Right cardiac atrium (tissue), 5 donors: ENCODE measurements at regions not wholly inside any gene's neighbourhood (a gene's known extent, or its start where the extent isn't known, plus 50 kb on each side); places are given as distances from the start of the nearest gene placed in this dataset.
A peak's percentile ranks its signal among the peaks of the same experiment; 100 is the strongest.

Experiments
- ATAC-seq, 2 donors: fragments of 200-7000 bp; cut with Tn5 transposase; one replicate each; pipeline versions ENCODE4 v1.8.0 to v1.9.1; 2020; ENCODE audit warnings: moderate library complexity in 2 of 2, mild to moderate bottlenecking in 1 of 2
- DNase-seq, 3 donors: peaks; one replicate each; pipeline ENCODE4 v3.0.0-alpha.2; 2020
- H3K27ac ChIP-seq: one replicate; pipeline ENCODE4 v1.5.1; 2013; ENCODE audit warnings: mild to moderate bottlenecking, low read length, control low read depth, moderate library complexity
- H3K27me3 ChIP-seq: one replicate; pipeline ENCODE4 v1.6.1; 2013; ENCODE audit not compliant: control insufficient read depth, insufficient read depth
- H3K4me1 ChIP-seq: one replicate; pipeline ENCODE4 v1.6.1; 2013; ENCODE audit warnings: low read length; ENCODE audit not compliant: control insufficient read depth, insufficient read depth
- H3K4me3 ChIP-seq: one replicate; pipeline ENCODE4 v1.5.1; 2013; ENCODE audit warnings: low read length, control low read depth
- H3K9me3 ChIP-seq: one replicate; pipeline ENCODE4 v1.6.1; 2013; ENCODE audit warnings: low read length; ENCODE audit not compliant: control insufficient read depth
- WGBS: extraction: QIAGEN DNeasy Blood & Tissue Kit; methylation state at CpG from one replicate; pipeline ENCODE4 v1.1.7; 2013; 5-methylcytosine and 5-hydroxymethylcytosine counted together
- intact Hi-C, 4 donors: fragments of 100-400 bp; cut with DNase I; formaldehyde crosslinking; loops; one replicate each; pipeline versions ENCODE4 v1.11.0 to v1.14.0; 2022 to 2023
- donor health status: healthy with polysubstance abuse.
- donor health status: DM: no; HTN: yes; CAD: no.
- donor health status: DM: no; HTN: no; CAD: no.
- donor health status: DM: no; HTN: yes; CAD: no; lungs with severe emphysema.
- donor health status: DM: yes; HTN: yes; CAD: no.

GRCh38 chr1:181413836-181414235, 69.5 kb upstream of the CACNA1E start:
- ATAC-seq (no peak), DNase-seq (no peak)
- no peaks in the 10 kb centered on the region for H3K9me3 ChIP-seq
- H3K4me3 ChIP-seq, result no peak overlapping the region
- WGBS, result 66% methylated on average over 2 of the region's 2 CpGs
- intact Hi-C loops, result no loop called here
- no peak overlapping the region for H3K27ac ChIP-seq
- H3K4me1 ChIP-seq, result no peaks in the 10 kb centered on the region
- no peaks in the 10 kb centered on the region for H3K27me3 ChIP-seq

DNA sequence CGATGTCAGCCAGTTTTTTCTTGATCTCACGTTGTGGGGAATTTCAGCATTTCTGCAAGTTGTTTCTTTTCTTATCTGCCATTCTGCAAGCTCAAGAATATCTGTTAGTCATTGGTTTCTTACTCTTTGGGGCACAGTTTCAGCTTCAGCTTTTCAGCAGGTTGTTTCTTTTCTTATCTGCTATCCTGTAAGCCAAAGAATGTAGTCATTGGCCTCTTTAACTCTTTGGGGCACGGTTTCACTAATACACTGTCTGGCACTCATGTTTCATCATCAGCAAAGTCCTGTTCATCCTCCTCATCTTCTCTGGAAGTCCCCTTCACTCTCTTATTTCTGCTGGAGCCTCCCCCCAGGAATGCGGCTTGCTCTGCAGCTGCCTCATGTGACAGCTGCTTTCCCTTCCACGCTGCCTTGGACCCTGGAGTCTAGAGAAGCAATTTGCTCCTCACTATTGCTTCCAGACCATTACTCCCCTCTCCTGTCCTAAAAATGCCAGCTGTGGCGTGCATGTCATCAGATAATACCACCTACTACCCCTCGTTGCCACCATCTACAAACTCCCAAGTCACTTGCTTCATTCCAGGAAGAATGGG, 67.0 kb upstream of the CACNA1E start:
- WGBS, result 44% methylated on average over 7 of the region's 7 CpGs
- no peak overlapping the region for H3K27ac ChIP-seq
- no peaks in the 10 kb centered on the region for H3K9me3 ChIP-seq
- no peak for DNase-seq
- H3K27me3 ChIP-seq, result no peaks in the 10 kb centered on the region
- H3K4me1 ChIP-seq, result no peaks in the 10 kb centered on the region
- intact Hi-C loops, result no loop called here
- H3K4me3 ChIP-seq, result no peak overlapping the region
- no peak for ATAC-seq

- intact Hi-C loops, result loop anchor here in 1 of 4 donors (2.0 kb wide), 1 partner anchor 227 kb away; no protein-coding TSS in a partner anchor
- WGBS, result 75% methylated on average over 3 of the region's 3 CpGs
- DNase-seq, result no peak
Measured at GRCh38 chr1:181417915-181418314, 65.4 kb upstream of the CACNA1E start.

GRCh38 chr1:181423301-181423918, 59.9 kb upstream of the CACNA1E start:
- Histone ChIP-seq H3K4me1 (no peaks in the 10 kb centered on the region), H3K27me3 (no peaks in the 10 kb centered on the region), H3K4me3 (no peak overlapping the region), H3K27ac (no peak overlapping the region), H3K9me3 (no peaks in the 10 kb centered on the region)
- DNase-seq (peak in 2 of 3 donors; percentile 60 to 64), ATAC-seq (peak in 1 of 2 donors; percentile 35)
- 36% methylated on average over 4 of the region's 4 CpGs for WGBS
- intact Hi-C loops, result loop anchor here in 1 of 4 donors (5.0 kb wide), 1 partner anchor 236 kb away; no protein-coding TSS in a partner anchor

More at GRCh38 chr1:181417915-181418314, 65.4 kb upstream of the CACNA1E start:
- ATAC-seq, result no peak
- Histone ChIP-seq H3K4me3 (no peak overlapping the region), H3K27ac (no peak overlapping the region), H3K9me3 (no peaks in the 10 kb centered on the region), H3K4me1 (no peaks in the 10 kb centered on the region), H3K27me3 (no peaks in the 10 kb centered on the region)

DNA sequence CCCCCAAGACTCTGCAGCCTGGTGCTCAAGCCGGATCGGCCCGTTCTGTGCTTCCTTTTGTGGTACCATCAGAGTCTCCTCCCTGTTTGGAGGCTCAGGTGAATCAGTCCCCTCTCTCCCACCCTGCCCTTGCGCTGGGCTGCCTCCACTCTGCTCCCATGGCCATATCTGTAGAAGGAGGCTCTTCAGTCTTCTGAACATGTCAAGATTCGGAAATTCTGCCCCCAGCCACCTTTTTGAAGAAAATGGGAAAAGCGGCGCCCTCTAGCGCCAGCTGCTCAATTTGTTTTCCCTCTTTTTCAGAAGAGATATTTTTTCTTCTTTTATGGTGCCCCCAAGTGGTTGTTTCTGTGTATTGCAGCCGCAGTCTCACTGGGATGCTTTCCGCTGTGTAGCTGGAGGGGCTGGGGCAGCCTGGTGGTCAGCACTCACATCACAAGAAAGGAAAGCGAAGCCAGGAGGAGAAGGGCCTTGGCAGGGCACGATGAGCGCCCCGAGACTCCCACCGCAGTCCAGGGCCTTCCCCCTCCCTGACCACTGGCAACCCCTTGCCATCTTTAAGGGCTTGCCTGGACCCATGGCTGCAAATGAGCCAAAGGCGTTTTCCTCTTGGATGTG, 58.4 kb upstream of the CACNA1E start:
- WGBS, result 13% methylated on average over 16 of the region's 16 CpGs
- Histone ChIP-seq H3K4me1 (no peaks in the 10 kb centered on the region), H3K9me3 (no peaks in the 10 kb centered on the region), H3K27ac (no peak overlapping the region), H3K27me3 (no peaks in the 10 kb centered on the region), H3K4me3 (no peak overlapping the region)
- intact Hi-C loops, result loop anchor here in 3 of 4 donors (1.0 to 5.0 kb wide), 3 partner anchors 234 to 238 kb away; no protein-coding TSS in a partner anchor
- peak; percentile 59 to 86 (median 74) for DNase-seq
- ATAC-seq, result peak; percentile 29 to 52

- no peaks in the 10 kb centered on the region for H3K9me3 ChIP-seq
- WGBS, result 71% methylated on average over 8 of the region's 8 CpGs
- ATAC-seq, result no peak
- H3K4me1 ChIP-seq, result no peaks in the 10 kb centered on the region
- no peak overlapping the region for H3K27ac ChIP-seq
- intact Hi-C loops, result loop anchor here in 1 of 4 donors (2.0 kb wide), 1 partner anchor 235 kb away; no protein-coding TSS in a partner anchor
- H3K4me3 ChIP-seq, result no peak overlapping the region
- DNase-seq, result no peak
- no peaks in the 10 kb centered on the region for H3K27me3 ChIP-seq
Measured at GRCh38 chr1:181425566-181425965, 57.8 kb upstream of the CACNA1E start.

DNA sequence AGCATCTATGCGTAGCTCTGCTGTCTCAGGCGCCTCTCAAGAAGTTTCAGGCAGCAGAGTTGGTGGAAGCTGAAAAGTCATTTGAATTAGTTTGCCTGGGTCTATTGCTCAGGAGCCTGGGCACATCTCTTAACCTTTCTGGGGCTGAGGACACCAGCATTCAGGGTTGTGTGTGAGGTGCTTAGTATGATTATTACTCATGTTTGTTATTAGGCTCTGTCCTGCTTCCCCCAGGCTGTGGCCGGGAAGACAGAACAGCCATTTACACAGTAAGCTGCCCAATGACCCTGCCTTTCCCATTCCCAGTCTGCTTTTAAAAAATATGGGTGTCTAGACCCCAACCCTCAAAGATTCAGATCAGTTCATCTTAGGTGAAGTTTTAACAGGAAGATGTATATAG, 53.9 kb upstream of the CACNA1E start:
- ATAC-seq, result no peak
- H3K27me3 ChIP-seq, result no peaks in the 10 kb centered on the region
- no peak overlapping the region for H3K27ac ChIP-seq
- intact Hi-C loops, result no loop called here
- no peaks in the 10 kb centered on the region for H3K9me3 ChIP-seq
- DNase-seq, result no peak
- no peak overlapping the region for H3K4me3 ChIP-seq
- no peaks in the 10 kb centered on the region for H3K4me1 ChIP-seq
- WGBS, result 92% methylated on average over 3 of the region's 3 CpGs

GRCh38 chr1:181430015-181430885, 53.1 kb upstream of the CACNA1E start:
- ATAC-seq (no peak), DNase-seq (no peak)
- intact Hi-C loops, result no loop called here
- H3K27me3 ChIP-seq, result no peaks in the 10 kb centered on the region
- no peaks in the 10 kb centered on the region for H3K4me1 ChIP-seq
- no peak overlapping the region for H3K4me3 ChIP-seq
- H3K9me3 ChIP-seq, result no peaks in the 10 kb centered on the region
- 55% methylated on average over 8 of the region's 8 CpGs for WGBS
- H3K27ac ChIP-seq, result no peak overlapping the region
